ENCODE measurements at regions not wholly inside any gene's neighbourhood (a gene's known extent, or its start where the extent isn't known, plus 50 kb on each side); places are given as distances from the start of the nearest gene placed in this dataset.

GRCh38 chr5:60360355-60360754 is 339.6 kb downstream of the DEPDC1B start:
- Mint-ChIP-seq H3K9me3 (ENCODE audit: unreplicated experiment) (no peaks in the 10 kb centered on the region), H3K36me3 (ENCODE audit: insufficient read depth, unreplicated experiment) (no peaks in the 10 kb centered on the region), H3K4me1 (ENCODE audit: low read depth, unreplicated experiment) (no peaks in the 10 kb centered on the region), H3K4me3 (ENCODE audit: unreplicated experiment) (no peak overlapping the region), H3K27me3 (ENCODE audit: insufficient read depth, unreplicated experiment) (peaks cover 3% of the 10 kb centered on the region), H3K27ac (ENCODE audit: unreplicated experiment) (no peak overlapping the region)
- no peaks in the 10 kb centered on the region; the same call in 1 of the 2 replicates for H3K4me1 ChIP-seq
- H3K27me3 ChIP-seq (replicated peaks; ENCODE audit: control insufficient read depth, insufficient read depth, low read length) = no peaks in the 10 kb centered on the region
- DNase-seq = no peak
- no peak overlapping the region for H3K4me3 ChIP-seq (ENCODE audit: low read depth, low read length)
- POLR2A ChIA-PET = no interaction called here
- H3K36me3 ChIP-seq (ENCODE audit: control insufficient read depth, insufficient read depth, low read length) = no peaks in the 10 kb centered on the region
- no peak for TF ChIP-seq CTCF (IDR thresholded peaks at IDR 0.05; ENCODE audit: insufficient read depth in 1 of 2, low read depth in 1 of 2, low read length in 1 of 2, severe bottlenecking in 1 of 2, unreplicated experiment in 1 of 2)
- intact Hi-C loops (cut with micrococcal nuclease; ENCODE audit: unreplicated experiment) = no loop called here
- CTCF ChIA-PET = no interaction called here
- no TSS peak for BruUV-seq (replicated peaks)
- H3K9me3 ChIP-seq = no peaks in the 10 kb centered on the region

- no peaks in the 10 kb centered on the region for H3K9me3 Mint-ChIP-seq (ENCODE audit: unreplicated experiment)
- intact Hi-C loops (cut with micrococcal nuclease; ENCODE audit: unreplicated experiment) = no loop called here
- no peak overlapping the region for H3K27ac Mint-ChIP-seq (ENCODE audit: unreplicated experiment)
- H3K9me3 ChIP-seq = no peaks in the 10 kb centered on the region
- BruUV-seq (replicated peaks) = no TSS peak
- no peaks in the 10 kb centered on the region for H3K27me3 ChIP-seq (replicated peaks; ENCODE audit: control insufficient read depth, insufficient read depth, low read length)
- H3K4me1 ChIP-seq = no peaks in the 10 kb centered on the region; the same call in 1 of the 2 replicates
- no peak overlapping the region for H3K4me3 Mint-ChIP-seq (ENCODE audit: unreplicated experiment)
- POLR2A ChIA-PET = no interaction called here
- H3K4me3 ChIP-seq (ENCODE audit: low read depth, low read length) = no peak overlapping the region
- CTCF ChIA-PET = no interaction called here
- H3K4me1 Mint-ChIP-seq (ENCODE audit: low read depth, unreplicated experiment) = no peaks in the 10 kb centered on the region
- H3K36me3 Mint-ChIP-seq (ENCODE audit: insufficient read depth, unreplicated experiment) = peaks cover 5% of the 10 kb centered on the region
- H3K36me3 ChIP-seq (ENCODE audit: control insufficient read depth, insufficient read depth, low read length) = no peaks in the 10 kb centered on the region
- peaks cover 5% of the 10 kb centered on the region for H3K27me3 Mint-ChIP-seq (ENCODE audit: insufficient read depth, unreplicated experiment)
- DNase-seq = no peak
- TF ChIP-seq CTCF (IDR thresholded peaks at IDR 0.05; ENCODE audit: insufficient read depth in 1 of 2, low read depth in 1 of 2, low read length in 1 of 2, severe bottlenecking in 1 of 2, unreplicated experiment in 1 of 2) = no peak
These were observed 342.7 kb downstream of the DEPDC1B start for GRCh38 chr5:60357302-60357701.

GRCh38 chr5:60356745-60357144 is 343.2 kb downstream of the DEPDC1B start:
- intact Hi-C loops (cut with micrococcal nuclease; ENCODE audit: unreplicated experiment) = no loop called here
- ChIA-PET CTCF (no interaction called here), POLR2A (no interaction called here)
- Mint-ChIP-seq H3K27me3 (ENCODE audit: insufficient read depth, unreplicated experiment) (peaks cover 5% of the 10 kb centered on the region), H3K4me1 (ENCODE audit: low read depth, unreplicated experiment) (no peaks in the 10 kb centered on the region), H3K4me3 (ENCODE audit: unreplicated experiment) (no peak overlapping the region), H3K9me3 (ENCODE audit: unreplicated experiment) (no peaks in the 10 kb centered on the region), H3K36me3 (ENCODE audit: insufficient read depth, unreplicated experiment) (peaks cover 5% of the 10 kb centered on the region), H3K27ac (ENCODE audit: unreplicated experiment) (no peak overlapping the region)
- TF ChIP-seq CTCF (IDR thresholded peaks at IDR 0.05; ENCODE audit: insufficient read depth in 1 of 2, low read depth in 1 of 2, low read length in 1 of 2, severe bottlenecking in 1 of 2, unreplicated experiment in 1 of 2) = no peak
- Histone ChIP-seq H3K36me3 (ENCODE audit: control insufficient read depth, insufficient read depth, low read length) (no peaks in the 10 kb centered on the region), H3K4me3 (ENCODE audit: low read depth, low read length) (no peak overlapping the region), H3K9me3 (no peaks in the 10 kb centered on the region), H3K27me3 (replicated peaks; ENCODE audit: control insufficient read depth, insufficient read depth, low read length) (no peaks in the 10 kb centered on the region), H3K4me1 (no peaks in the 10 kb centered on the region)
- no TSS peak for BruUV-seq (replicated peaks)
- DNase-seq = no peak
